ENCODE measurements at regions not wholly inside any gene's neighbourhood (a gene's known extent, or its start where the extent isn't known, plus 50 kb on each side); places are given as distances from the start of the nearest gene placed in this dataset.

DNA sequence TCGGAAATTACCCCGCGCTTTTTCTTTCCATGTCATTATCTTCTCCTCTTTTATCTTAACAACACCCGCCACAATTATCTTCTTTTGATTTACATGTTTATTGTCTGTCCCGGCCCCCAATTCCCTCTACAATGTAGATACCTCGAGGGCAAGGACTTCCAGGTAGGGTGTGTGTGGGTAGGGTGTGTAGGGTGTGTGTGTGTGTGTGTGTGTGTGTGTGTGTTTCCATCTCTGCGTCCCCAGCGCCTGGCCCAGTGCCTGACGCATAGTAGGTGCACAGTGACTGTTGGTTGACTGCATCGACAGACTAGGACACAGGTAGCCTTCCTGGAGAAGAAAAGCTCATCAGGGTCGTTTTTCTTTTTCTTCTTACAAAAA, 103.1 kb downstream of the UCHL1 start:
- Histone ChIP-seq H3K9me3 (no peaks in the 10 kb centered on the region), H3K4me3 (no peak overlapping the region), H3K4me1 (ENCODE audit: low read depth) (peaks cover 3% of the 10 kb centered on the region), H3K36me3 (ENCODE audit: low read depth) (no peaks in the 10 kb centered on the region)
- no peak for TF ChIP-seq CTCF (IDR thresholded peaks at IDR 0.05)
- ATAC-seq (no peak), DNase-seq (peak in 1 of 3 donors; percentile 26)
- intact Hi-C loops (cut with DNase I, micrococcal nuclease): no loop called here

DNA sequence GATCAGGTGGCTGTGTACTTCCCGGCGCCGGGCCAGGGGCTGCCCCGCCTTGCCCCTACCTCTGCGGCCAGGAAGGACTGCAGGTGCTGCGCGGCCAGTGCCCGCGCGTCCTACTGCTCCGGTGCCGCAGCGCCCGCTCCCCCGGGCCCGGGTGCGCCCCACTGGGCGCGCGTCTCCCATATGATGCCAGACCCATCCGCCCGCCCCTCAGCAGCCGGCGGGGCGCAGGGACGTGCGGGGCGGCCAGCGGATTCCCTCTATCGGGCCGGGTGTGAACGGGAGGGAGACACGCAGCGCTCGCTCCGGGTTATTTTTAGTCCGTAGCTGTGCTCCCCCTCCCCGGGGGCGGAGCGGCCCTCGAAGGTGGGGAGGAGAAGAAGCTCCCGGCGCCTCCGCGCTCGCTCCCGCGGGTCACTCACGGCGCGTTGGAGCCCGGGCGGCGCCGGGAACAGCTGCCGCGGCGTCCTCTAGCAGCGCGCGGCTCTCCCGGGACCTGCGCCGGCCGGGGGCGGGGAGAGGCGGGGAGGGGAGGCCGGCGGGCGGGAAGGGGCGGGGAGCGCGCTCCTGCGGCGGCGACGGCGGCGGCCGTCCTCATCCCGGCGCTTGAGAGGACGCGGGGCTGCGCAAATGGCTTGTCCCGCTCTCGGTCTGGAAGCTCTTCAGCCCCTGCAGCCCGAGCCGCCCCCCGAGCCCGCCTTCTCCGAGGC, 103.6 kb downstream of the UCHL1 start:
- intact Hi-C loops (cut with DNase I, micrococcal nuclease): no loop called here
- no peaks in the 10 kb centered on the region for H3K9me3 ChIP-seq
- peak overlapping the region; percentile 13 for H3K4me3 ChIP-seq
- DNase-seq (peak; percentile 59 to 77 (median 65)), ATAC-seq (peak; percentile 89)
- no peaks in the 10 kb centered on the region for H3K36me3 ChIP-seq (ENCODE audit: low read depth)
- TF ChIP-seq CTCF (IDR thresholded peaks at IDR 0.05): no peak
- H3K4me1 ChIP-seq (ENCODE audit: low read depth): peaks cover 3% of the 10 kb centered on the region

GRCh38 chr4:41360921-41361793, 104.4 kb downstream of the UCHL1 start:
- Histone ChIP-seq H3K4me1 (ENCODE audit: low read depth) (peaks cover 3% of the 10 kb centered on the region), H3K9me3 (no peaks in the 10 kb centered on the region), H3K4me3 (peak overlapping the region; percentile 13), H3K36me3 (ENCODE audit: low read depth) (no peaks in the 10 kb centered on the region)
- intact Hi-C loops (cut with DNase I, micrococcal nuclease): no loop called here
- no peak for TF ChIP-seq CTCF (IDR thresholded peaks at IDR 0.05)
- DNase-seq (peak; percentile 62), ATAC-seq (peak; percentile 55)

- H3K4me3 ChIP-seq: no peak overlapping the region
- peak; percentile 29 for ATAC-seq
- no peaks in the 10 kb centered on the region for H3K36me3 ChIP-seq (ENCODE audit: low read depth)
- TF ChIP-seq CTCF (IDR thresholded peaks at IDR 0.05): no peak
- DNase-seq: peak in 1 of 3 donors; percentile 12
- intact Hi-C loops (cut with DNase I, micrococcal nuclease): no loop called here
- peaks cover 3% of the 10 kb centered on the region for H3K4me1 ChIP-seq (ENCODE audit: low read depth)
- H3K9me3 ChIP-seq: no peaks in the 10 kb centered on the region
These were observed 105.2 kb downstream of the UCHL1 start for GRCh38 chr4:41361794-41362526.

DNA sequence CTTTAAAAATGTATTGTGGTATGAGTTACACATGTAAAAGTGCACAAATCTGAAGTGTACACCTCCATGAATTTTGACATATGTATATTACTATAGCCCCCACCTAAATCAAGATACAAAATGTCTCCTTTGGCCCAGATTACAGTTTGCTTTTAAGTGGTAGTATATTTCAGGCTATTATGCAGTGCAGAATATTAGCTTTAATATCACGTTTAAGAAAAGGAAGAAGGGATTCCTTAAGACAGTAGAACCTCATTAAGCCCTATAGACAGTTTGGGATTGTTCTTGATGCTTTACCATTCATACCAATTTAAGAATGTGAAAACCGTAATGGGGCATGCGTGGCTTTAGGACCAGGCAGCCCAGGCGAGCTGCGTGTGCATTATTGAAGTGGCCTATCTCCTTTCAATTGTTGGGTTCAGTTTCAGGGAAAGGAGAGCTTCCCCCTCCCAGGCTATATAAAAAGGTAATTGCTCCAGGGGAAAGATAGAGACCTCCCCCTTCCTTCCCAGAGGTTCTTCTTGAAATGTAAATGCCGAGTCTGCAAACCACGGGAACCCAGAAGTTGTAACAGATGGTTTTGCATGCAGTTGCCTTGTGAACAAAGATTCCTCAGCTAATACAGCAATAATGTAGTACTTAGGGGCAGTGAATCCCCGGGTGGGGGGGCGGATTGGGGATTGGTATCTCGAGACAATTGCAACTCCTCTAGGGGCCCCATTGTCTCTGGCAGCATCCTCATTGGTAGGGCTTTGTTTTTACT, 106.1 kb downstream of the UCHL1 start:
- H3K36me3 ChIP-seq (ENCODE audit: low read depth): no peaks in the 10 kb centered on the region
- TF ChIP-seq CTCF (IDR thresholded peaks at IDR 0.05): no peak
- H3K4me1 ChIP-seq (ENCODE audit: low read depth): peaks cover 3% of the 10 kb centered on the region
- no peak for DNase-seq
- H3K9me3 ChIP-seq: no peaks in the 10 kb centered on the region
- no peak overlapping the region for H3K4me3 ChIP-seq
- intact Hi-C loops (cut with DNase I, micrococcal nuclease): no loop called here
- ATAC-seq: no peak

All from mucosa of descending colon (tissue), 3 donors.